ENCODE measurements at regions not wholly inside any gene's neighbourhood (a gene's known extent, or its start where the extent isn't known, plus 50 kb on each side); places are given as distances from the start of the nearest gene placed in this dataset.

DNA sequence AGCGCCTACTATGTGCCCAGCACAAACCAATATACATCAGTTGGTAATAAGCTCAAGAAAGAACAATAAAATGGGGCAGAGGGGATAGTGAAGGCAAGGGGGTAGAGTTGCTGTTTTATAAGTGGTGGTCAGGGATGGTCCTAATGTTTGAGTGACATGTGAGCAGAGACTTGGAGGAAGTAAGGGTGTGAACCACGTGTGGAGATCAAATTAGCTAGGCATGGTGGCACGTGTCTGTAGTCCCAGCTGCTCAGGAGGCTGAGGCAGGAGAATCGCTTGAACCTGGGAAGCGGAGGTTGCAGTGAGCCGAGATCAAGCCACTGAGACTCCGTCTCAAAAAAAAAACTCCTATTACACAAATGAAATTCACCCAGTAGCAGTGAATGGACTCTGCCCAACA lies 56.5 kb downstream of the IRX6 start:
- no peak for DNase-seq

DNA sequence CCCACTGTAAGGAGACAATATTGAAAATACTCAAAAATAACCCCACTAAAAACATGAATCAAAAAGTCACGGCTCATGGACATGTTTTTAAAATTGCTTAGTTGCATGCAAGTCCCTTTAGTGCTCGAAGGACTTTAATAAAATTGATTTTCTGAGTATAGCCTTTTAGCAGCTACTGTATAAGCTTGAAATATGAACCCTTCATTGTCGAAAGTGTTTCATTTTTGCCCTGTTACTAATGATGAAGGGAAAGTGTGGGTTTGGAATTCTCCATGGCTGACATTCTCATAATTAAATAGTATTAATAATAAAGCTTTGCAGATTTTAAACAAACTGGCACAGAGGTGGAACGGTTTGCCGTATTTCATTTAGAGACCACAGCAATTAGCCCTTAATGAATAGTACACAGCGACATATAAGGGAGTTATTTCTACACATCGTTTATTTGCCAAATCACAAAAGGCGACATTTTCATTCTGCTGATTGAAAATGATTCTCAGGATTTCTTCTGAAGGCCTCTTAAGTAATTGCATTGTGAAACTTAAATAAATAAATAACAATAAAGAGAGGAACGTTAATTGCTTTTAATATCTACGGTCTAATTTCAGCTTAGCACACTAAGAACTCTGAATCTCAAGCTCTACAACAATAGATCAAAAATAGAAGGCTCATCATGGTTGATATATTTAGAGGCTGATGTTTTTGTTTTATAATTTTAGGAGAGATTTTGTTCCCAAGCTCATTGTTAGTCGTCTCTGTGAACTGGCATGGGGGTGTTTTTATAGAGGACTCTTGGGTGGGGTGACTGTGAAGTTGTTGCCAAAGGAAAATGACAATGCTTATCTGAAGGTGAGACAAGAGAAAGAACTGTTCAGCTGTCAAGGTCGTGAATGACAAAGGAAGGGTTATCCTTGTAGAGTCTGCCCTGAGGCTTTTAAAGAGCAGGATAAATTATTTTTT lies 60.6 kb downstream of the IRX6 start:
- no peak for DNase-seq

DNA sequence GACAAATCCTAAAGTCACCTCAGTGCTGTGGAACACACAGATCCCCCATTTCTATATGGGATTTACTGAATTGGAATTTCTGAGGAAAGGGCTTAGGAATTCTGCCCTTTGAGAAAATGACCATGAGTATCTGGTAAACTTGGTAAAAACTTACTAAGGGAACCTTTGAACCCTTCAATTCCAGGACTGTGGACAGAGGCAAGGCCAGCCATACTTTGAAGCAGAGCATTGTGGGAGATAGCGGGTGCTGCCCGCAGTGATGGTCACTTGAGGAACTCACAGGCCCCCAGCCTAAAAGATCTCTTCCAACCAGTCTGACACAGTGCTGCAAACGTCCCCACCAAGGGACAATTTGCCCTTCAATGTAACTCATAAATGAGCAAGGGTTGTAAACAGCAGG lies 61.4 kb downstream of the IRX6 start:
- DNase-seq, result no peak

DNA sequence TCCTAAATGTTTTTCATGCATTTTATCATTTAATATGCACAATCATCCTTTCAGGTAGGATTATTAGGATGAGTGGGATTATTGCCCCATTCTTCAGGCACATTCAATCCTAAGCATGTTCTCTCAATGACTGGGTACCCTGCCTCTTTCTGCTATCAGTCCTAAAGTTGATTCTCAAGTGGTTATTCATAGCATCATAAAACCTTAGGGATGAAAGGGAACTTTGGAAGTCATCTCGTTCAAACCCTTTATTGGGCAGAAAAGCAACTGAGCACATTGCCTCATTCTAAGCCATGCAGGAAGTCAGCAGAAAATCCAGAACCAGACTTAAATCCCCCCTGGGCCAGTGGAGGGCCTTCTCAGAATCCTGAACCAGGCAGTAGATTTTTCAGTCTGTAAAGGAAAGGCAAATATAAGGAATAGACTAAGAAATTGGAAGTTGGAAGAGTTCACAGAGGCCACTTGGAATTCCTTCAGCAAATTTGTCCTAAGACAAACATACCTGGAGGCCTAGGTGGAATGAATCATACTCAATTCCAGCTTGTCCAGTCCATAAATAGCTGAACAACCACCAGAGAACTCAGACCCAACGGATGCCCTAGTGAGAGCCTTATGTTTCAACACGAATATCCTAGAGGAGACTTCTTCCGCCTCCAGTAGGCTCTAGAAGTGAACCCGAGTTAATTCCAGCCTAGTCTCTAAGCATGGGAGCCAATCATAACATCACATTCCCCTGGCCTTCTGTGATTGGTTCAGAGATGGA lies 62.7 kb downstream of the IRX6 start:
- DNase-seq, result no peak

DNA sequence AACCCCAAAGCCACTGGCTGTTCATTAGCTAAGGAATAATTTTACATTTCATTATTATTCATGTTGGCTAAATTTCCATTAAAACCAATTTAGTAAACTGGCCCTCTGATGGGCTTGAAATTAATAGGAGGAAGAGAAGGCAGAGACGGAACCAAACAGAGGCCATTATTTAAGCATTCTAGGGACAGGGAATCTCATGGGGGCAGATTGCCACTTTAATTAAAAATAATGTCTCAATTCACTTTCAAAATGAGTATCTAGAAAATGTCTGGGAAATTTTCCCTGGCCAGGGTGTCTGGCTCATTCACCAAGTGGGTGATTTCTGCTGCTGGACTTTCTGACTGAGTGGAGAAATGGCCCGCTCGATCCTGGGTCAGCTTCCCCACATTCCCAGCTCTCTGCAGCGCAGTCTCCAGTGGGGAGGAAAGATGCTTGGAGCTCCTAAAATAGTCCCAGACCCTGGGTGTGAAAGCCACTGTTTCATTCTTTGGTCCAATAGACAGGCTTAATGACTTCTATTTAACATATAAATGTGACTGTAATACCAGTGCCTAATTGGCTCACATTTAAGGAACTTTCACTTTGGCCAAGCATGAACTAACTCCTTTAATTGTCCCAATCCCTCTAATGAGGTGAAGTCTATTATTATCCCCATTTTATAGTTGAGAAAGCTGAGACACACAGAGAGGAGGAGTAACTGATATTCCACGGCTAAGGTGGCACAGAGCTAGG lies 64.3 kb downstream of the IRX6 start:
- no peak for DNase-seq

DNA sequence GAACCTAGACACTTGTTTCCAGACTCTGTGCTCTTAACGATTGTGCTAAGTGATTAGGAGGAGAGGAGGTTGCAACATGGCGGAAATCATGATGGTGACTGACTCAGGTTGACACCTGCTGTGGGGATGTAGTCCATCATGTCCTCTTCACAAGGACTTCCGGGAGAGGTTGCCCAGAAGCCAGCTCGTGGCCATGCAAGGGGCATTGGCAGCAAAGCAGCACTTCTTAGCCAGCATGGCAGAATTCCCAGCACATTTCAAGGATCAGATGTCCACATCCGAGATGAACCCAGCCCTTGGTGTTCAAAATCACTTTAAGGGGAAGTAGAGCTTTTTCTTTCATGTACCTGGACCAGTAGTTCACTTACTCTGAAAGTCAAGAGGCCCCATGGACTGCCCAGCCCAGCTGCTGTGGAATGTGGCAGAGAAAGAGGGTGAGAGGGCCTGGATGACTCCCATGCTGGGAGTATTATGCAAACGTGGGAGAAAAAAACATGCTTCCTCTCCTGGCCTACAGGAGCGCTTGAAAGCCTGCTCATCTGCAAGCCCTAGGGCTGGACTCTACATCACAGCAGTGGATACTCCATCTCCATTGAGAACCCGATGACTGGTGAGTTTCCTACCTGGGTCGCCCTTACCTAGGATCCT lies 65.5 kb downstream of the IRX6 start:
- no peak for DNase-seq

DNA sequence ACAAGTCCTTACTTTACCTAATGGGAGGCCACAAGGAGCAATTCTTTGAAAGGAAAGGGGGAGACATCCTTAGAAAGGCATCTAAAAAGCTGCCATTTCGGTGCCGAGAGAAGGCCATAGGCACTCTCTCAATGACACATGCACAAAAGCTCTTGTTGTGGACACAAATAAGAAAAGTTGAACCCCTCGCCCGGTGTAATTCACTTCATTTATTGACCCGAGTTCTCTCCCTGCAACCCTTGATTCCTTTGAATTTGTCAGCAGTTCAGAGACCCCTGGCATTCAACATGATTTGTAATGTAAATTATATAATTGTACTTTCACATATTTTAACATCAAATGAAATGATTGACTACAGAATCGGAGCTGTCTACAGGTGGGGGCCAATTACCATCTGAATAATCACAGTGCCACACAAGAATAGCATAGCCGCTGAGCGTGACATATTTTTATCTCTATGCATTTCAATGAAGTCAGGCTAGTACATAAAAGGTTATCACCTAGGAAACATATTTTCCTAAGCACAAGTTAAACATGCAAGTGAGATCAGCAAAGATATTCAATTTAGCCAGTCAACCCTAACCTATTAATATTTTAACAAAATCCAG lies 66.7 kb downstream of the IRX6 start:
- no peak for DNase-seq

DNA sequence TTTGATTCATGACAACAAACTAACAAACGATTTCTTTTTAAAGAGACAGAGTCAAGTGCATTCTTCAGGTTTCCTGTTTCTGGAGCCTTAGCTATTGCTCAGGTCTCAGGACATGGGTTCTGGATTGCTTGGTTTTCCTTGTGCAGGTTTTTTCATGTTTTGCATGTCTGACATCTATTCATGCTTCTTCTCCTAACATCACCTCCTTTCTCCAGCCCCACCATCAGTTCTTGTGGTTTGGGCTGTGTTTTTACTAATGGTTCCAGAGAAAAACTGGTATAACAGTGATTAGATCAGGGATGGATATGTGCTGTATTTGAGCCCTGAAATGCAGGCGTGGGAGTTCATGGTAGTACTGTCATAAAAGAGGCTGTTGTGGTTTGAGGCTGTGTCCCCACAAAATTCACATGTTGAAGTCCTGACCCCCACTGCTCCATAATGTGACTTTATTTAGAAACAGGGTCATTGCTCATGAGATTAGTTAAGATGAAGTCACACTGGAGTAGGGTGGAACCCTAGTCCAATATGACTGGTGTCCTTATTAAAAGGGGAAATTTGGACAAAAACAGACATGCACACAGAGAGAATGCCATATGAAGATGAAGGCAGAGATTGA lies 67.9 kb downstream of the IRX6 start:
- peak; percentile 25 to 47 (median 28) for DNase-seq

DNA sequence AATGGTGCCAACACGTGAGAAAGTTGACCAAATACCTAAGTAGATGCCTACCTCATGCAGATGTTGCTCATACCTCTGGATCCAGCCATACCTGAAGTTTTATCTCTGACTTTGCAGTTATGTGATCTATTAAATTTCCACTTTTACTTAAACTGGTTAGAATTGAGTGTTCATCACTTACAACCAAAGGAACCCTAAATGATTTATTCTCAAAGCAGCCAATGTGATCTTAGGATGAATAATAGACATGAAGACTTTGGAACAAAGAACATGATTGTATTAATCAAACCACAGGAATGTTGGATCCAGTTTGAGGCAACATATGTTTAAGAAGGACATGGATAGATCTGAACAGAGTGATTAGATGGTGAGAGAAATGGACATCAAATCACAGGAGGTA lies 68.7 kb downstream of the IRX6 start:
- no peak for DNase-seq

GRCh38 chr16:55393991-55394390 lies 70.0 kb downstream of the IRX6 start:
- DNase-seq, result no peak

DNA sequence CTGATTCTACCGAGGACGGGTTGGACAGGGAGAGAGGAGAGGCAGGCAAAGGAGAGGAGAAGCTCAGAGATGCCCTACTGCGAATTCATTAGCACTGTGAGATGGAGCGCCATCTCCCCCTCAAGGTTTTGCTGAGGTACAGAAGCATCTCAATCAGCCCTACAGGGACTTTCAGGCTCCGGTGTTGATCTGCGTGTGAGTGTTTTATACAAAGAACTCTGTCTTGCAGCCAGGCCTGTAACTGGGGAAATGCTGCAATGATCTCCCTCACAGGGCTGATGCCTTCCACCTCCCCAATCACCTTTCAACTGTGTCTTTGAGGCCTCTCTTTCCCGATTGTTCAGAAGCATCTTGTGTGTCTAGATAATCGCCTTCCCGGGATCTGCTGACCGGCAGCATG lies 74.8 kb downstream of the IRX6 start:
- no peak for DNase-seq

GRCh38 chr16:55399911-55400310 lies 75.9 kb downstream of the IRX6 start:
- no peak for DNase-seq

- DNase-seq, result no peak
Measured at GRCh38 chr16:55401046-55401445, 77.0 kb downstream of the IRX6 start.

GRCh38 chr16:55403464-55403863 lies 75.5 kb upstream of the MMP2 start:
- DNase-seq, result no peak

- DNase-seq, result no peak
Measured at GRCh38 chr16:55406651-55407050, 72.3 kb upstream of the MMP2 start.

DNA sequence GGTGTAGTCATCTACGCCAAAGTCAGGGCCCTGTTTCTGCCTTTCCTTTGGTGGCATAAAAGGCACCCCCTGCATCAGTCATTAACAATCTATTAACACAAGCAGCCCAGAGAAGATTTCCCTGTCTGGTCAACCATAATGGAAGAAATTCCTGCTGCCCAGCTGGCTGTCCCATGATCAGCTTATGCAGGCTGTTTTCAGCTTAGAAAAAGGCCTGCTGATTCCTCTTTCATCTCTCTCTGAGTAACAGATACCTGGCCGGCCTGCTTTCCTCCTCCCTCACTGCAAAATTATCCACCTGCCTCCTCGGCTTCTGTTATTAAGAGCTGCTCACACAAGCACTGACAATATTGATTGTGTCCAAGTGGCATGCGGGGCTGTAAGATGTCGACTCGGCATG lies 70.3 kb upstream of the MMP2 start:
- no peak for DNase-seq

DNA sequence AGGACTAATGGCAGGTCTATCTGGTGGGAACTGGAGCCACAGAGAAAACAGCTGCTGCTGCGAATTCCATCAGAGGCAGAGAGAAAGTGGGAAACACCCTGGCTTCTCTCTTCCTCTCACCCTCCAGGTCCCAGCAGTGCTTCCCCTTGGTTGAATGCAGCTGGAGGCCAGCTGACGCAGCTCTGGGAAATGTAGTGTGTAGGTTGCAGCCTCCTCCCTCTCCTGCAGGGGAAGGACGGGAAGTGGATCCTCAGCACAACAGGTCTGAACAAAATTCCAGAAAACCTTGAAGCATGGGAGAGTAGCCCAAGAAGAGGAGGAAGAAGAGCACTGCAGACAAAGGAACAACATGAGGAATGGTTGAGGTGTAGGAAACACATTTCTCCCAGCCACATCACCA lies 67.8 kb upstream of the MMP2 start:
- peak in 2 of 3 donors; percentile 35 to 54 for DNase-seq

- DNase-seq, result no peak
Measured at GRCh38 chr16:55418586-55418985, 60.4 kb upstream of the MMP2 start.

DNA sequence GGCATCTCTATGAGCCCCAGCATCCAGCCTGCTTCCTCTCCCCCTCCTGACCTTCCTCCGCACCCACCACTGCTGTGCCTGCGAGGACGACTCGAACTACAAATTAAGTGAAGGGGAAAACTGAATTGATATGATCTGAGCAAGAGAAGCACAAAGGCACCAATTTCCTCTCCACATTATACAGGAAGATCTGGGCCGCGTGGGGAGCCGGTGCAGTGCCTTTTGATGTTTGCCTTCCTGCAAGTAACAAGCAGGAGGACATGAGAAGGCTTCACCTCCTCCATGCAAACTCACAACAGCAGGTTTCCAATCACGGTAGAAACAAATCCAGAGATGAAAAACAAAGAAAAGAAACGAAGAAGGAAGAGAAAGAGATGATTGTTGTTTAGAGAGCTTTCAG lies 57.8 kb upstream of the MMP2 start:
- DNase-seq, result no peak

- DNase-seq, result no peak
Measured at GRCh38 chr16:55426865-55427484, 52.0 kb upstream of the MMP2 start.

All from suppressor macrophage treated with lipopolysaccharide for 1 hour (primary cell).